ENCODE measurements at regions not wholly inside any gene's neighbourhood (a gene's known extent, or its start where the extent isn't known, plus 50 kb on each side); places are given as distances from the start of the nearest gene placed in this dataset.
"Not testable (repeated sequence)": the region's sequence is repeated elsewhere in the genome, so short reads cannot be mapped to it uniquely, and the experiment has no call there.

- ChIA-PET POLR2A (no interaction called here), CTCF (no interaction called here)
- Mint-ChIP-seq H3K4me3 (no peak overlapping the region), H3K27ac (no peak overlapping the region), H3K4me1 (ENCODE audit: low read depth) (no peaks in the 10 kb centered on the region), H3K36me3 (ENCODE audit: low read depth) (no peaks in the 10 kb centered on the region), H3K9me3 (no peaks in the 10 kb centered on the region), H3K27me3 (no peaks in the 10 kb centered on the region)
- ATAC-seq (ENCODE audit: poor library complexity) (no peak), DNase-seq (no peak)
- Histone ChIP-seq H3K27me3 (ENCODE audit: control insufficient read depth in 1 of 2, insufficient read depth in 2 of 2, low read length in 2 of 2) (no peaks in the 10 kb centered on the region), H3K36me3 (ENCODE audit: insufficient read depth, low read length) (no peaks in the 10 kb centered on the region), H3K27ac (ENCODE audit: low read depth in 1 of 2, low read length in 2 of 2) (no peak overlapping the region), H3K4me3 (ENCODE audit: low read length) (no peak overlapping the region), H3K9me3 (ENCODE audit: control insufficient read depth in 1 of 2, insufficient read depth in 1 of 2, low read length in 2 of 2) (peaks cover 0 to 4% of the 10 kb centered on the region in 2 experiments), H3K4me1 (ENCODE audit: insufficient read depth, low read length) (no peaks in the 10 kb centered on the region)
- intact Hi-C loops (cut with DNase I, micrococcal nuclease), result no loop called here
- no peak for TF ChIP-seq CTCF (IDR thresholded peaks at IDR 0.05)
These were observed 93.4 kb upstream of the TSC22D1 start for GRCh38 chr13:44669534-44669933.

GRCh38 chr13:44668688-44669087, 92.6 kb upstream of the TSC22D1 start:
- H3K27me3 Mint-ChIP-seq, result no peaks in the 10 kb centered on the region
- Histone ChIP-seq H3K27me3 (ENCODE audit: control insufficient read depth in 1 of 2, insufficient read depth in 2 of 2, low read length in 2 of 2) (no peaks in the 10 kb centered on the region), H3K27ac (ENCODE audit: low read depth in 1 of 2, low read length in 2 of 2) (no peak overlapping the region), H3K4me3 (ENCODE audit: low read length) (no peak overlapping the region), H3K36me3 (ENCODE audit: insufficient read depth, low read length) (no peaks in the 10 kb centered on the region), H3K9me3 (ENCODE audit: control insufficient read depth in 1 of 2, insufficient read depth in 1 of 2, low read length in 2 of 2) (peaks cover 0 to 4% of the 10 kb centered on the region in 2 experiments), H3K4me1 (ENCODE audit: insufficient read depth, low read length) (no peaks in the 10 kb centered on the region)
- DNase-seq, result no peak
- H3K9me3 Mint-ChIP-seq, result no peaks in the 10 kb centered on the region
- CTCF ChIA-PET, result no interaction called here
- no peak for ATAC-seq (ENCODE audit: poor library complexity)
- H3K4me3 Mint-ChIP-seq, result no peak overlapping the region
- H3K36me3 Mint-ChIP-seq (ENCODE audit: low read depth), result no peaks in the 10 kb centered on the region
- intact Hi-C loops (cut with DNase I, micrococcal nuclease), result no loop called here
- POLR2A ChIA-PET, result no interaction called here
- TF ChIP-seq CTCF (IDR thresholded peaks at IDR 0.05), result no peak
- H3K27ac Mint-ChIP-seq, result no peak overlapping the region
- no peaks in the 10 kb centered on the region for H3K4me1 Mint-ChIP-seq (ENCODE audit: low read depth)

- no peak for DNase-seq
- Mint-ChIP-seq H3K4me3 (no peak overlapping the region), H3K4me1 (ENCODE audit: low read depth) (no peaks in the 10 kb centered on the region), H3K27me3 (no peaks in the 10 kb centered on the region), H3K9me3 (no peaks in the 10 kb centered on the region), H3K27ac (no peak overlapping the region), H3K36me3 (ENCODE audit: low read depth) (no peaks in the 10 kb centered on the region)
- H3K4me3 ChIP-seq (ENCODE audit: low read length), result no peak overlapping the region
- ChIA-PET CTCF (no interaction called here), POLR2A (interaction anchor here (0.6 kb wide), 1 partner anchor 44 kb away, joined by 3 read pairs; no protein-coding TSS in a partner anchor)
- no peaks in the 10 kb centered on the region for H3K27me3 ChIP-seq (ENCODE audit: control insufficient read depth in 1 of 2, insufficient read depth in 2 of 2, low read length in 2 of 2)
- peaks cover 0 to 4% of the 10 kb centered on the region in 2 experiments for H3K9me3 ChIP-seq (ENCODE audit: control insufficient read depth in 1 of 2, insufficient read depth in 1 of 2, low read length in 2 of 2)
- intact Hi-C loops (cut with DNase I, micrococcal nuclease), result no loop called here
- no peak for TF ChIP-seq CTCF (IDR thresholded peaks at IDR 0.05)
- no peak for ATAC-seq (ENCODE audit: poor library complexity)
- H3K4me1 ChIP-seq (ENCODE audit: insufficient read depth, low read length), result no peaks in the 10 kb centered on the region
- no peak overlapping the region for H3K27ac ChIP-seq (ENCODE audit: low read depth in 1 of 2, low read length in 2 of 2)
- no peaks in the 10 kb centered on the region for H3K36me3 ChIP-seq (ENCODE audit: insufficient read depth, low read length)
These were observed 91.8 kb upstream of the TSC22D1 start for GRCh38 chr13:44667943-44668342.

GRCh38 chr13:44666538-44666937, 90.4 kb upstream of the TSC22D1 start:
- H3K27ac Mint-ChIP-seq; H3K27me3 Mint-ChIP-seq; H3K27ac ChIP-seq (ENCODE audit: low read depth in 1 of 2, low read length in 2 of 2); H3K4me1 ChIP-seq (ENCODE audit: insufficient read depth, low read length); CTCF ChIA-PET; H3K36me3 Mint-ChIP-seq (ENCODE audit: low read depth); DNase-seq; H3K9me3 ChIP-seq (ENCODE audit: control insufficient read depth in 1 of 2, insufficient read depth in 1 of 2, low read length in 2 of 2); ATAC-seq (ENCODE audit: poor library complexity); H3K4me1 Mint-ChIP-seq (ENCODE audit: low read depth); H3K4me3 Mint-ChIP-seq; POLR2A ChIA-PET; H3K36me3 ChIP-seq (ENCODE audit: insufficient read depth, low read length); intact Hi-C loops (cut with DNase I, micrococcal nuclease); H3K27me3 ChIP-seq (ENCODE audit: control insufficient read depth in 1 of 2, insufficient read depth in 2 of 2, low read length in 2 of 2); H3K9me3 Mint-ChIP-seq; H3K4me3 ChIP-seq (ENCODE audit: low read length): not testable (repeated sequence)

All from CD4-positive, alpha-beta T cell (primary cell).